NT2/D1 (cell line): ENCODE measurements at regions not wholly inside any gene's neighbourhood (a gene's known extent, or its start where the extent isn't known, plus 50 kb on each side); places are given as distances from the start of the nearest gene placed in this dataset.

Experiments used
- SUZ12 ChIP-seq: IDR thresholded peaks from 2 replicates; pipeline ENCODE4 v1.6.1; 2011; ENCODE audit not compliant: insufficient read length, insufficient read depth; ENCODE audit errors: extremely low read depth
- YY1 ChIP-seq: IDR thresholded peaks from 2 replicates; pipeline ENCODE4 v1.6.1; 2011; ENCODE audit not compliant: insufficient read length, insufficient read depth

GRCh38 chr2:45280794-45281193, 271.5 kb upstream of the SIX2 start:
- no peak for TF ChIP-seq YY1
- no peak for TF ChIP-seq SUZ12
